ENCODE measurements at regions not wholly inside any gene's neighbourhood (a gene's known extent, or its start where the extent isn't known, plus 50 kb on each side); places are given as distances from the start of the nearest gene placed in this dataset.
A peak's percentile ranks its signal among the peaks of the same experiment; 100 is the strongest.

DNA sequence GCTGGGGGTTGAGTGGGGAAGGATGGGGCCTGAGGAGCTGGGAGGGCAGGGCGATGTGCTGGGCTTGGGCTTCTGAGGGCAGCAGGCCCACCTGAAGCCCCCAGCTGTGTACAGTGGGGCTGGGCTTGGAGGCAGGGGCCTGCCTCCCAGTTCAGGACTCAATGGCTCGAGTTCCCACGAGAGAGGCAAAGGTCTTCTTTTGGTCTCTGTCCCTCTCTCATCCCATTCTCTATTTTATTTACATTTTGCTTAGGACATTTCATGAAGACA lies 180.6 kb downstream of the MACROH2A1 start:
- no peak for DNase-seq

DNA sequence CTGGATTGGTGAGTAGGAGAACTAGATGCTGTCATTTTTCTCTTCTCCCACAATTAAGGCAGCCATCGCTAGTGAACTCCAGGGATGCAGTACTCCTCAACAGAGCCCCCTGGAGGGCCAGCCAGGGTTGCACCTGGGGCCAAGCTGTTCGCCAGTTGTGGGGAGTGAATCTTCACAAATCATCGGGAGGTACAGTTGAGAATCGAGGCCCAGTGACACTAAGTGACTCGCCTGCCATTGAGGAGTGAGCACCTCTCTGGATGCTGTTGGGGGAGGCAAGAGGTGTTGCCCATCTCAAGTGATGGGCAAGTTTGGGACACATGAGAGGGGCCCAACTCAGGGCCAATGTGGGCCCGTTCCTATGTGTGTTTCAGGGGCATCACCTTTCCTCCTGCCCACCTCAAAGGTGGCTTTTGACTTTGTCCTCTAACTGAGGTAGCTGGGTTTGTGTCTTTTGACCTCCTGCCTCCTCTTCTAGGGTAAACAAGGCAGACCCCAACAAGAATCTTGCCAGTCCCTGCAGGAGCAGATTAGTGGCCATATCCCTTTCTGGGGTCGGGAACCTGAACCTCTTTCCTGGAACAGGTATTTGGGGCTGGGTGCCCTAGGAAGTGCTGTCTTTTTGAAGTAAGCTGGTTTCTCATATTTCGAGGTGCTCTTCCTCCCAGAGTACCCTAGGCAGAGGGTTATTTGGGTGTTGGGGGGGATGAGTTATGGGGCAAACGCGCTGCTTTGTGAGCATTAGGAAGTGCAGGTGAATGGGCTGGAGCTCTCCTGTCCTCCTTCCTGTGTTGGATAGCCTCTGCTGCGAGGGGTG lies 181.2 kb downstream of the MACROH2A1 start:
- DNase-seq = no peak

DNA sequence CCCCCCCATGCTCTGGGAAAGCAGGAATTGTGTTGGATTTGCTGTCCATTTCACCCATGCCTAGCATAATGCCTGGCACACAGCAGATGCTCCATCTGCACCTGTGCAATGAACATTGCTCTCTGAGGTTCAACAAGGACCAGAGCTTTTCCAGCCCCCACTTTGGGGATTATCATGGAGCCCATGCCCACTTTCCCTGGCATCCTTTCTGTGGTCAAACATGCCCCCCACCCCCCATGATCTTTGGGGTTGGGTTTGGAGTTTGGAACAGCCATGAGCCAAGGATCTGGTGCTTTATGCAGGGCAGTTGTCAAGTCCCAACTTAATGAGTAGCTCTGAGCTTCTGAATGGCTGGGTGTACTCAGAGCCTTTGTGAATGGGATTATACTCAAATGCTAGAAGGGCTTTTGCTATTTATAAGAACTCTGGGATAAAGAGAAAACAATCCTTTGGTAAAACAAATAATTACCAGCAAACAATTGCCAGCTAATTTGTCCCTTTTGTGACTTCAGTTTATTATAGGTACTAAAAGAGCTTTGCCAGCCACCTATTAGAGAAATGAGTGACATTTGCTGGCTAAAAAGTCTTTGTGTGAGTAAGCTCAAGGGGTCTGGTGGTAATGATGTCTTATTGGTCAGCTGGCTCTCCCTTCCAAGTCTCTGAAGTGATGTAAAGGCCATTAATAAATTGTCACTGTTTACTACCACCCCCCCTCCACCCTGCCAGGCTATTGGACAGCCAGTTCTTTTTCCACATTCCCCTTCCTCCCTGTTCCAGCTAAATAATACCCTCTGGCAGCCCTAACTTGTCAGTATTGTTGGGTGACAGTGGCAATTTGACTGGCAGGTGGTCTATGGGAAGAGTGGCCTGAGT lies 182.3 kb downstream of the MACROH2A1 start:
- DNase-seq = no peak

DNA sequence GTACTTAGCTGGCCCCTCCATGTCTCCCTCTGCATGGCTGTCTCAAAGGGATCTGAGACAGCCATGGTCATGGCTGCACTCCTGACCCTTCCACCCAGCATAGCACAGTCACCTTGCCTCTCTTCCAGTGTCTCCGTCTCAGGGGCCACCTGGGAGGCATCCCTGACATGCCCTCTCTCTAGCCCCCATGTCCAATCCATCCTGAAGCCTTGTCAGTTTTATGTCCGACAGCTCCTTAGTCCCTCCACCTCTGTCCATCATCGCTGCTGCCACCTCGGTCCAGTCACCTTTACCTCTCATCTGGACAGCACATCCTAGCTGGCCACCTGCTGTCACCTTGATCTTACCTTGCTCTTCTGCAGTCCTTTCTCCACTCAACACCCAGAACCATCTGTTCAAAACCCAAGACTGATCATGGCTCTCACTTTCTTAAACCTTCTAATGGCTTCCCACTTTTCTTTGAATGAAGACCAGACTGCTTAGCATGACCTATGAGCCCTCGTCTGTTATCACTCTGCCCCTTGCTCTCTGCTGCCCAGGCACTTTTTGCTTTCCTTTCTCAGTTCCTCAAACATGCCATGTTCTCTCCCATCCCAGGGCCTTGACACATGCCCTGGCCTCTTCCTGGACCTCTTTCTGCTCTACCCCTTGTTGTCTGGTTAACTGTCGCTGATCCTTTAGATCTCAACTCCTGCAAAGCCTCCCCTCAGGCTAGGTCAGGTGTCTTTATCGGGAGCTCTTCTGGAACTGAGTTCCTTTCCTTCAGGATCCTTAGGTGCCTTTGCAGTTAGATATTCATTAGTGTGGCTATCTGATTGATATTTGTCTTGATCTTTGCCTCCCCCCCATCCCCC lies 181.8 kb upstream of the PITX1 start:
- DNase-seq = no peak

DNA sequence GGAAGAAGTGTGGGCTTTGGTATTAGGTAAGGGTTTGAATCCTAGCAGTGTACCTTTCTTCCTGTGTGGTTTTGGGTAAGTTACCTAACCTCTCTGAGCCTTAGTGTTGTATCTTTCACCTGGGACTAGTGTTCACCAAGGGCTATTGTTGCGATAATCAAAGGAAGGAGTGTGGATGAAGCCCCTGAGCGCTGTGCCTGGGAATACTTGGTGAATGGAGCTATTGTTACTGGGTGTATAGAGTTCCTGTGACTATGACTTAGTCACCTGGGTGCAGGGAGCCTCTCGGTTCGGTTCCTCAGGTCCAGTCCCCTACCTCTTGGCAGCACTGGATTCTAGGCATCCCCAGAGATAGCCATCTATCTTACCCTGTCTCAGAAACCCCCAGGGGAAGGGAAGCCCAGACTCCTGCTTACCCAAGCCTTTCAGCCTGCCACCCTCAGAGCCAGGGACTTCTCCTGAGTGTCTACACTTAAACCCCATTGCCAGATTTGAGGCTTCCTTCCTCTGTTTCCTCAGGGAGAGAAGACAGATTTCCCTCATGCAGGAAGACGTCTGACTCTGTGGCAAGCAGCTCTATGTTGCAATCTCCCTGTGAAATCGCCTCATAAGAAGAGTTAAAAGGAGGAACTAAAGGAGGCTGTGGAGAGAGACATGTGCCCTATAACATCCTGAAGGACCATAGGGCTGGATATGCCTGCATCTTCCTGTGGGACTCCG lies 181.0 kb upstream of the PITX1 start:
- no peak for DNase-seq

DNA sequence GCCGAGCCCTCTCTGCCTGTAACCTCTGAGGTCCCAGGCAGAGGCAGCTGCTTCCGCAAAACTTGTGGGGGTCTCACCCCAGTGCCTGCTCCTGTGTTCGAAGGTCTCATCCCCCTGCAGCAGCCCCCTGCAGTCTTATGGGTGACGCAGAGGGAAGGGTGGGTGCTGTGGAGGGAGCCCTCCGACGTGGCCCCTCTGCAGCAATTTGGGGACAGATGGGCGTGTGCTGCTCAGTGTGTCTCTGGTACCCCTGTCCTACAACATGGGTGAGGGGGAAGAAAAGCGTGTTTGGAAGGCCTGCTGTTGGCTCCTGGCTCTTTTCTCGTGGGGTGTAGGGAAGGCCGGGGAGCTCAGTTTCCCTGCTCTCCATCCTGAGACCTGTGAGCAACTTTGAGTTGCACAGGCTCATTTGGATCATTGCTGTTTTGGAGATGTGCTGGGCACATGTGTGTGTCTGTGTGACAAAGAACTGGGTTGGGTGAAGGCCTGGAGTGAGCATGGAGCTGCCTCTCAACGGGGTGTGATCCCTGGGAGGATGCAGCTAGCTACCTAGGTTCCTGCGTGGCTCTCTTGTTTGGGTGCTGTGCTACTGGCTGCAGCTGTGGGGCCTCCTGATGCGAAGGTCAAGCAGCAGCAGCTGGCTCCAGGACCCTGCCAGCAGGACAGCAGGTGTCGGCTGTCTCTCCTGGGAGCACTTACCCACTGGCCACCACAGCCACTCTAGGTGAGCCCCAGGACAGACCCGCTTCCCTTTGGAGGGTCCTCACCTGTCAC lies 179.6 kb upstream of the PITX1 start:
- DNase-seq = no peak

DNA sequence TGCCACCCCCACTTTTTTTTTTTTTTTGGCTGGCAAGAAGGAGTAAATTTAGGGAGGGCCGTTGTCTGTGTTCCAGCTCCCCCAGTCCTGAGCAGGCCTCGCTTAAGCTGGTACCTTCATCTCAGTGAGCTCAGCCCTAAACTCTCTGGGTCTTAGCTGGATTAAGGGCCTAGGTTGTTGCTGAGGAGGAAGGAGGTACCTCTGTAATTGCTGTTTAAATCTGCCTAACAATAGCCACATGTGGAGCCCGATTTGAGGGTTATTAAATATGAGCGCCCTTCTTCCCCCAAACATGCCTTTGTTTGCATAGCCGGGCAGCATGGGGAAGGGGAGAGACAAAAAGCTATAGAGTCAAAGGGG lies 179.0 kb upstream of the PITX1 start:
- DNase-seq = no peak

DNA sequence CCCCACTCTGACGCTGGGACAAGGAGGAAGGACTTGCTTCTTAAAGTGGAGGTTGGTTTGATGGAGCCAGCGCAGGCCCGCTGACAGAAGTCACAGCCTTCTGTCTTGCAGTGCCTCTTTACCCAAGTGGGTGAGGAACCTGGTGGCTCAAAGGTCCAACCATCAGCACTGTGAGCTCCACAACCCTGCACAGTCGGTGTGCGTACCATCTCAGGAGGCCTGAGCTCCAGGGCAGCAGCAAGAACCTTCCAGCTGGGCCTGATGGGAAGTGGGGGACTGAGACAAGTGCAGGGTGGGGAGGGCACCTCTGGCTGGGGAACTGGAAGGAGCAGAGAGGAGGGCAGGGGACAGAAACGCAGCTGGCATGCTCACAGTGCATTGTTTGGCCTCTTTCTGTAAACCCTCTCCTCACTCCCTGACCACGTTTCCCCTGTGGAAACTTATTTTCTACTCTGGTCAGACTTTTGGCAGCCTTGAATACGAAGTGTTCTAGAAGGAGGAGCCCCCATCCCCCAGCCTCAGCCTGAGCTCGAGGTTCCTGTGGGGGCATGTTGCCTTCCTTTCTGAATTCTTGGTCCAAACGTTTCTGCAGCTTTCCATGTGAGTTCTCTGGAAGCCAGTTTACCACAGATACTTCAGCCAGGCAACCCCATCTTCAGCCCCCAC lies 178.5 kb upstream of the PITX1 start:
- no peak for DNase-seq

DNA sequence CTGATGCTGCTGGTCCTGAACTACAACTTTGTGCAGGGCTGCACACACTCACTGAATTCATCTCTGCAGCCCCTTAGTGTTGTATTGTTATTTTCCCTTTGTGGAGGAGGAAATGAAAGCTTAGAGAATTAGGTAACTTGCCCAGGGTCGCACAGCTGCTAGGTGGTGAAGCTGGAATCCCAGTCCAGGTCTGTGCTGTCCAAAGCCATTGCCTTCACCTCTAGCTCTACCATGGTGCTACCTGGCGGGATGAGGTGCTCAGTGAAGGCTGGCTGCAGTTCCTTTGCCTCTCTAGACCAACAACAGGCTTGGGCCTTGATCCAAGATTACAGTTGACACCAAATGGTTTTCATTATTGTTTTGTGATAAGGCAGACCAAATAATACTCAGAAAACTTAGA lies 177.8 kb upstream of the PITX1 start:
- DNase-seq = no peak

DNA sequence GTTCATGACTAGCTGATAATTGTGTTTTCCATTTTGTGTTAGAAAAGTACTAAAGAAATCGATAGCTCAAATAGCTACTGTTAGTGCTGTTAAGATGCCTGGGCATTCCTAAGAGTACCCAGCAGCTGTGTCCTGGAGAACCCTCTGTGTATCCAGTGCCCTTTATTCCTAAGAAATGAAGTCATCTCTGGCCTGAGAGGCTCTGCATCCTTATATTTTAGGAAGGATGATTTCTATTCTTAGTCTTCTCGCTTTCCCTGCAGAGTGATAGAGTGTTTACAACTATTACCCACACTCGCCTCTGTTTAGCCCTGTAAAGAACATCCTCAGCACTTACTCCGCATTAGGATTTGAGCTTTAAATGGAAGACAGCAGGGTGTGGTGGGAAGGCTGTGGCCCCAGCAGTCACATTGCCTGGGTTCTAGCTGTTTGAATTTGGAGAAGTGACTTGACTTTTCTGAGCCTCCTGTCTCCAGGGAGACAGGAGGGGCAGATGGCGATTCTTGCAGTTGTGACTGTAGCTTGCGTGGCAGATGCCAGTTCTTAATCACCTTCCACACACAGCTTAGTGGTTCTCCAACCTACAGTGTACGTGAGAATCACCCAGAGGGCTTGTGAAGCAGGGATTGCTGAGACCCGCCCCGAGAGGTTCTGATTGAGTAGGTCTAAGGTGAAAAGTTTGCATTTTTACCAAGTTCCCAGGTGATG lies 177.2 kb upstream of the PITX1 start:
- DNase-seq = no peak

DNA sequence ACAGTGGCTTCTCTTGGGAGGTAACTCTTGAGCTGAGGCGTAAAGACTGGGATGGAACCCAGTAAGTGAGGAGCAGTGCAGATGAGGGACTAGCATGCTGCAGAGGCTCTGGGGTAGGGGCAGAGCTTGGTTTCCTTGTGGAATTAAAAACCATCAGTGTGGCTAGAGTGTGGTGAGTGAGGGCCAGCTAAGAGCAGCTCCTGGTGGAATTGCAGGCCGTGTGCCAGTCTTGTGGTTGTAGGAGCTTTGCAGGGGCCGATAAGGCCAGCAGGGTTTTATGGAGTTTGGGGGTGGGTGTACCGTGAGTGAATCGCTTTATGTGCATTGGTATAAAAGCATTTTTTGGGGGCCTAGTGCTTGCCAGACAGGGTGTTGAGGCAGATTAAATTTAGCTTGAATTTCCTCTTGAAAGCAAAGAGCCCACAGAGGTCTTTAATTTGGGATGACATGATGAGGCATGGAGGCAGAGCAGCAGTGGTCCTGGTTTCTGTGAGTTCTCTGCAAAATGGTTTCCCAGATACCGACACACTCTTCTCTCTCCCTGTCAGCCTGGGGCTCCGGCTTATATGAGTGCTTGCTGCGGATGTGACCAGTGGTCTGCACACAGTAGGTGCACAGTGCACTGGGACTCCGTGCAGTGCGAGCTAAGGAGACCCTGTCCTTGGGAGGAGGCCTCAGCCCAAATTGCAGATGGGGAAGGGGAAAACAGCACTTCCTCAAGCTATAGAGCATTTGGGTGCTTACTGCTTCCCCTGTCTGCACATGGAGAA lies 176.4 kb upstream of the PITX1 start:
- no peak for DNase-seq

DNA sequence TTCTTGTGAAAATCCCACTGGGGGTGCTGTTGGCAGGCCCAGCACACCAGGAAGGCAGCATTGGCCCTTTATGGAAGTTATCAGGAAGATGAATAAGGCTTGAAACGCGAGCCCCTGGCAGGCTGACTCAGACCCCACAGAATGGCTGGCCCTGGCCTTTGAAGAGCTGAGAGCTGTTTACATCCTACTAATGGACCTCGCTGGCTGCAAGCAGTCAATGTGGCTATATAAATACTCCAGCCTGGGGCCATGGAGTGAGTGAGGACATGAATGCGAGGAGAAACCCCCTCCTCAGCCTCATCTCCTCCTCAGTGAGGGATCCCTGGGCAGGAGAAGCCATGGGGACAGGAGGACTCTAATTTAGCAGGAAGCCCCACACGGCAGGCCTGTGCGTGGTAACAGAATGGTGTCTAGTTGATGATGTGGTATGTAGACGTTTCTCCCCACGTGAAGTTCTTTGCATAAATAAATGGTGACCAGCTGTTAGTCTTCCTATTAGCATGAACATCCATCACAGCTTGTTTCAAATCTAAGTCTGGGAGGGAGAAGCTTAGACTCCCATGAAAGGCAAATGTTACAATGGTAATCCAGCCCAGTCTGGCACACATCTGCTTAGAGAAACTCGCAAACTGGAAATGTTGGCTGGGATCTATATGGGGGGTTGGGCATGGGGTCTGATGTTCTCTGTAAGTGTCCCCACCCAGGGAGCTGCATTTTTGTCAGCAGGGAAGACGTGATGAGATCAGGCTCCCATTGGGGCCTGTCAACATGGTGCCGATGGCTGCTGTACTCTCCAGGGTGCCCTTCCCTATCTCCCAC lies 175.1 kb upstream of the PITX1 start:
- peak; percentile 22 for DNase-seq

DNA sequence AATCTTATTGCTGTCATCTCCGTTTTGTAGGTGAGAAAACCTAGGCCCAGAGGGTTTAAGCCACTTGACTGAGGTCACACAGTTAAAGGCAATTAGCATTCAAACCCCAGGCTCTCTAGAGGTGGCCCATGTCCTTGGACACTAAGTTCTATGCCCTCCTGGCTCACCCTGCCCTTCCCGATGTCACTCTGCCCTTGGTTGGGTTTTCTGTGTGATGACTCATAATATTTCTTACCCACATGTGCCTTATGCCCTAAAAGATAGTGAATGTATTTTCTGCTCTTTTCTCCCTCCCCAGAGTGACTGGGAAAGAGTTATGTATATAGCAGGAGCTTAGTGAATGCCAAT lies 174.5 kb upstream of the PITX1 start:
- DNase-seq = no peak

DNA sequence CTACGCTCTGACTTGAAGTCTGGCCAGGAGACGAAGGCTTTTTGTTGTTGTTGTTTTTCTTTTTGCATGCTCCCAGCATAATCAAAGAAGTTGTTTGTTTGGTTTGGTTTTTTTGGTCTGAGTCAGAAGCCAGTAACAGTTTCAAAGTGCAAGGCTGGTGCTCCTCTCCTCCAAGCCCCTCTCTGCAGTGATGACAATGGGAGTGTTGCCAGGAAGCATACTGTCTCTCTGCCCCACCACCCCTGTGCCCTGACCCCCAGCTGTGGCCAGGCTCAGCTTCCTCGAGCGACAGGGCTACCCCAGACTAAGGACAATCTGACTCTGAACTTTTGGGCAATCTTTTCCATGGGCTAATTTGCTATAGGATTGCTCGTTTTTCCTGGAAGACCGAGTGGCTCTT lies 173.8 kb upstream of the PITX1 start:
- DNase-seq = no peak

DNA sequence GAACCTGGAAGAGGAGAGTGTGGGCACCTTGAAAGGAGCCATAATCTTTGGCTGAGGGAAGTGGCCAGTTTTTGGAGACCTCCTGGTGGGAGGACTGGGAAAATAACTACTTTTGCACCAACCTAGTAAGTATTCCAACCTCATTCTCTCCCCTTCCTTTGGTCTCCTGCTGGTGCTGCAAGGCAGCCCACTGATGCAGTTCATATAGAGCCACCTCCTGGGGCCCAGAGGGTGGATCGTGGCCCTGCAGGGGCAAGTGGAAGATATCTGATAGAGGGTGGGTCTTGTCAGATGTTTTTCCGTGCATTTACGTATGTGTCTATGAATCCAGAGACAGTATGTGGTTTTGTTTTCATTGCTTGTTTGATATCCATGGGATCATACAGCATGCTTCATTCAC lies 172.8 kb upstream of the PITX1 start:
- no peak for DNase-seq

DNA sequence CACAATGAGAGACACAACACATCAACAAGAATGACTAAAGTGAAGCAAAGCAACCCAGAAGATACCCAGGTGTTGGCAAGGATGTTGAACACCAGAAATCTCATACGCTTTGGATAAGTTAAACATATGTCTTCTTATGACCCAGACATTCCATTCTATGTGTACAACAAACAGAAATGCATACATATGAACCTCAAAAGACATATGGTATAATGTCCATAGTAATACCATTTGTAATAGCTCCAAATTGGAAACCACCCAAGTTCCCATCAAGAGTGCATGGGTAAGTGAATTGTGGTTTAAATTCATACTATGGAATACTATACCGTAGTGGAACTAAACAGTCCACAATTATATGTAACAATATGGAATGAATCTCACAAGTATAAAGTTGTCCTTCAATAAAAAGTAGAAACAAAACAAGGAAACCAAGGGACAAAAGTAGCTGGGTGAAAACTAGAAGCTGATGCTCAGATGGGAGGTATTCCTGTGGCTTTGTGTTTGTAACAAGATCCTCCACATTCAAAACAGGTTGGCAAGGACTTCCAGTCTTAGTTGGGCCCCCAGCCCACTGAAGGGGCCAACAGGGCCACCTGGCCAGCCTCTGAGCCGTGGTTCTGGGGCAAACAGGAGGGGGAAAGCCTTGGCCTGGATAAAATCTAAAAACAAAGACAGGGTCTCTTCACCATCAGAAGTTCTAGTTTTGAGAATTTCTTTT lies 171.8 kb upstream of the PITX1 start:
- no peak for DNase-seq

DNA sequence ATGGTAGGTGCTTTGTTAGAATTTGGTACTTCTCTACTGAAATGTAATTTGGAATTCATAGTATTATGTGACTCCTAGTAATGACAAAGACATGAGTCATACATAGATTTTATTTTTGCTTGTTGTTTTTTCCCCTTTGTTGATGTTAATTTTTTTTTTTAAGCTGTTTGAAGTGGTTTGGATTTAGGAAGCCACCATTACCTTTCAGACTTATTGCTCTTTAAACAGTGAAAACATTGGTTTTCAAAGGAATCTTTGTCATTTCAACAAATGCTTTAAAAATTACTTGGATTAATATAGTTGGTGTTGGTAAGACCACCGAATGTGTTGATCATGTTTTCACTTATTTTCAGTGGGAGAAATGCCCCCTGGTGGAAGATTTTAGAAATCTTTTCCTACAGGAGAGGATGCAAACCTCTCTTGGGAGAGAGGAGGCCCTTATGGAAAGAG lies 170.1 kb upstream of the PITX1 start:
- no peak for DNase-seq

DNA sequence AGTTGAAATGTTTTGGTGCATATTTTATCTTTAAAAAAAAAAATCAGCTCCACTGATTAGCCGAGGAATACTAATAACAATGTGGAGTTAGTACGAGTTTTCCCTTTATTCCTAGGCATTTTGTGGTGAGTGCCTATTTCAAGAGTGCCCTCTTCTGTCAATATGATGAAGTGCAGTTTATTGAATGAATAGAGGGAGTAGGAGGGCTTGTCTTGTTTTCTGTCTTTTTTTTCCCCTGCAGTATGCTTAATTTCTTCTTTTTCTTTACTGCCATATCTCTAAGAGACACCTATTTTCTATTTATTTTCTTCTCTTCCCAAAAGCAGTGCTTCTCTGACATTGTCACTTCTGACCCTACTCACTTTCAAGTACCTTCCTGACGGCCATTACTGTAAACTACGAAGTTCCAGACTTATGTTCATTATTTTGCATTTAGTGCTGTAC lies 169.6 kb upstream of the PITX1 start:
- DNase-seq = no peak
